K562 (cell line): ENCODE measurements at regions not wholly inside any gene's neighbourhood (a gene's known extent, or its start where the extent isn't known, plus 50 kb on each side); places are given as distances from the start of the nearest gene placed in this dataset.

ENCODE experiments used
- ATAC-seq: fragments of 200-7000 bp; cut with Tn5 transposase; 3 replicates; pipeline ENCODE4 v1.9.1; 2020; ENCODE audit warnings: moderate library complexity
- BruUV-seq: library from RNA; stranded (reverse); fragments of 400-500 nt; replicated peaks from 2 replicates; lab custom pipeline; 2021; lab: Mats Ljungman, UMichigan
- CTCF ChIA-PET: fragments of 300-600 bp; formaldehyde crosslinking; extraction: SDS; loops from one replicate; lab custom pipeline; 2021; ENCODE audit warnings: low intra/inter-chr PET ratio; lab: Yijun Ruan, JAX
- POLR2A ChIA-PET: fragments of 300-600, 350-650 bp; sonication (Branson Sonifier 250); formaldehyde crosslinking; extraction: SDS; loops from one replicate; lab custom pipeline; 2021; ENCODE audit warnings: antibody characterized with exemption, inconsistent platforms; lab: Yijun Ruan, JAX
- DNase-seq, 4 experiments: peaks; one replicate each; pipeline versions ENCODE4 v3.0.0 to v3.0.0-alpha.2; 2011 to 2018; ENCODE audit warnings: low spot score in 3 of 4, mixed read lengths in 3 of 4; ENCODE audit errors: extremely low read depth in 1 of 4
- FAIRE-seq: peaks from 2 replicates; lab custom pipeline; 2011; peaks lifted over from hg19 to GRCh38; lab: Jason Lieb, UNC
- H2AFZ ChIP-seq: 2 replicates; pipeline ENCODE4 v1.6.0; 2011; ENCODE audit warnings: low read depth, low read length, control low read depth, inconsistent platforms
- H3K27ac ChIP-seq: fragments of 200-600 bp; 3 replicates; pipeline ENCODE4 v1.8.0; 2011; ENCODE audit warnings: low read depth, mild to moderate bottlenecking, control low read depth, inconsistent platforms, low read length, moderate library complexity, mixed read lengths; ENCODE audit errors: extremely low read depth
- H3K27me3 ChIP-seq, 2 experiments: fragments of 300-600 bp in 1 of 2; 2 replicates in 1 of 2; 3 replicates in 1 of 2; pipeline versions ENCODE4 v1.6.0 to v1.8.0; 2011; ENCODE audit warnings: inconsistent platforms in 2 of 2, low read length in 2 of 2, mild to moderate bottlenecking in 1 of 2, mixed read lengths in 1 of 2, moderate library complexity in 1 of 2; ENCODE audit not compliant: control insufficient read depth in 2 of 2, insufficient read depth in 2 of 2
- H3K36me3 ChIP-seq: fragments of 300-600 bp; 3 replicates; pipeline ENCODE4 v1.8.0; 2011; ENCODE audit warnings: mild to moderate bottlenecking, low read length, inconsistent platforms; ENCODE audit not compliant: control insufficient read depth, insufficient read depth
- H3K4me1 ChIP-seq, 2 experiments: fragments of 200-600 bp in 1 of 2; replicated peaks in 1 of 2; 2 replicates in 1 of 2; 3 replicates in 1 of 2; pipeline versions ENCODE4 v1.5.1 to v1.8.0; 2011; ENCODE audit warnings: inconsistent platforms in 2 of 2, low read length in 2 of 2, mild to moderate bottlenecking in 1 of 2, mixed read lengths in 1 of 2, moderate library complexity in 1 of 2; ENCODE audit not compliant: control insufficient read depth in 2 of 2, insufficient read depth in 2 of 2
- H3K4me2 ChIP-seq: 2 replicates; pipeline ENCODE4 v1.6.1; 2011; ENCODE audit warnings: low read length, control low read depth, inconsistent platforms, mixed read lengths; ENCODE audit not compliant: insufficient read depth
- H3K4me3 ChIP-seq: fragments of 200-600 bp; sonication (generic), shearing (Covaris generic); 2 replicates; pipeline ENCODE4 v1.5.1; 2016; ENCODE audit warnings: control low read depth, inconsistent platforms
- H3K79me2 ChIP-seq: fragments of 200-600 bp; 3 replicates; pipeline ENCODE4 v1.8.0; 2011; ENCODE audit warnings: low read length, inconsistent platforms; ENCODE audit not compliant: control insufficient read depth, insufficient read depth
- H3K9ac ChIP-seq, 2 experiments: 2 replicates each; pipeline versions ENCODE4 v1.6.0 to v1.6.1; 2011; ENCODE audit warnings: low read depth in 2 of 2, low read length in 2 of 2, control low read depth in 1 of 2, inconsistent platforms in 1 of 2, mild to moderate bottlenecking in 1 of 2, mixed read lengths in 1 of 2; ENCODE audit not compliant: insufficient read depth in 1 of 2
- H3K9me1 ChIP-seq: one replicate; pipeline ENCODE4 v1.6.0; 2011; ENCODE audit warnings: inconsistent platforms, mild to moderate bottlenecking, low read length, moderate library complexity; ENCODE audit not compliant: control insufficient read depth, insufficient read depth
- H3K9me3 ChIP-seq: replicated peaks from 2 replicates; pipeline ENCODE4 v1.5.1; 2011; ENCODE audit warnings: low read depth, low read length, inconsistent platforms; ENCODE audit not compliant: control insufficient read depth, insufficient read depth
- H4K20me1 ChIP-seq: replicated peaks from 2 replicates; pipeline ENCODE4 v1.6.1; 2011; ENCODE audit warnings: low read length, inconsistent platforms, mixed read lengths; ENCODE audit not compliant: control insufficient read depth, insufficient read depth
- JUN ChIP-seq, 2 experiments: sonication (generic) in 1 of 2; formaldehyde crosslinking in 1 of 2; IDR thresholded peaks; 2 replicates each; pipeline versions ENCODE4 v1.6.1 to v1.8.0; 2012 to 2022; ENCODE audit warnings: borderline replicate concordance in 2 of 2, mild to moderate bottlenecking in 2 of 2, improper control_type of control experiment in 1 of 2, low read depth in 1 of 2, low read length in 1 of 2, missing genetic modification reagents in 1 of 2
- NCOA1 ChIP-seq: fragments of 450-650 bp; IDR thresholded peaks from 2 replicates; pipeline ENCODE4 v1.6.1; 2016; ENCODE audit warnings: low read depth
- ZC3H8 ChIP-seq: fragments of 450-650 bp; IDR thresholded peaks from 2 replicates; pipeline ENCODE4 v1.6.1; 2017
- ZNF134 ChIP-seq: fragments of 250-450 bp; sonication (Bioruptor Pico); conservative IDR thresholded peaks from 2 replicates; pipeline ENCODE4 v1.4.0; 2020
- ZNF445 ChIP-seq: fragments of 250-450 bp; sonication (Bioruptor Pico); IDR thresholded peaks from 2 replicates; pipeline ENCODE4 v1.4.0; 2020; ENCODE audit warnings: low read depth, mild to moderate bottlenecking, moderate library complexity
- WGBS: fragments of 100-300 bp; shearing (Covaris generic); methylation state at CpG from one replicate; pipeline ENCODE4 v1.1.6; 2016; ENCODE audit warnings: low coverage, mixed read lengths; ENCODE audit not compliant: insufficient coverage; ENCODE audit errors: missing lambda C conversion rate; 5-methylcytosine and 5-hydroxymethylcytosine counted together
- in situ Hi-C: fragments of 300-500 bp; cut with MboI; formaldehyde crosslinking; loops from 4 replicates; pipeline ENCODE4 v1.15.0; 2018; ENCODE audit warnings: inconsistent platforms, mixed read lengths
- intact Hi-C: fragments of 100-400 bp; cut with micrococcal nuclease; formaldehyde crosslinking; loops from 2 replicates; pipeline ENCODE4 v1.14.2; 2022
- TF ChIP-seq, protein P1 (sequence below): sonication (generic); formaldehyde crosslinking; IDR thresholded peaks from 2 replicates; pipeline ENCODE4 v1.8.1; 2023; ENCODE audit warnings: mild to moderate bottlenecking, missing genetic modification reagents

DNA sequence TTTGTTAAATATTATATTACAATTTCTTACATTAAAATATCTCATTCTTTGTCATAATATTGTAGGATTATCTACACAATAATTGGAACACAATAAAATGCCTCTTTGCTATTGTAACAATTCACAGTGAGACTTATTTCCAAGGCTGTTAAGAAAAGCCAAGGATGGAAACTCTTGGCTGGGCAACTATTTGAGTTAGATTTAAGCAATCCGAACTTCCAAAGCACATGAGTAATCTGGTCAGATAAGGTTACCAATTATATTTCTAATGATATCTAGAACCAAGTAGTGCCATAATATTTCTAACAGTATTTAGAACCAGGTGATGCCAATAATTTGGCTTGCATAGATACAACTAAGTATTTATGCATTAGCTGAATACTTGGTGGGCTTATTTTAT is 154.7 kb upstream of the KCNK2 start:
- Histone ChIP-seq H3K79me2 (no peaks in the 10 kb centered on the region), H3K36me3 (no peaks in the 10 kb centered on the region), H4K20me1 (no peaks in the 10 kb centered on the region), H3K9me1 (no peaks in the 10 kb centered on the region), H3K9ac (no peak overlapping the region), H2AFZ (no peak overlapping the region), H3K9me3 (no peaks in the 10 kb centered on the region), H3K4me1 (no peaks in the 10 kb centered on the region), H3K4me2 (no peak overlapping the region), H3K4me3 (no peak overlapping the region), H3K27ac (no peak overlapping the region), H3K27me3 (no peaks in the 10 kb centered on the region)
- in situ Hi-C loops, result no loop called here
- DNase-seq (no peak), FAIRE-seq (no peak), ATAC-seq (no peak)
- intact Hi-C loops, result no loop called here
- 9% methylated on average over 1 of the region's 1 CpG for WGBS
- no TSS peak for BruUV-seq
- no peak for TF ChIP-seq JUN (IDR thresholded peaks at IDR 0.05; ENCODE audit: borderline replicate concordance, low read depth, low read length)
- no peak for TF ChIP-seq JUN (CRISPR knock-in tag; IDR thresholded peaks at IDR 0.05; ENCODE audit: borderline replicate concordance)
- no peak for TF ChIP-seq ZNF445 (CRISPR knock-in tag)
- no peak for TF ChIP-seq ZC3H8
- TF ChIP-seq, protein P1, sequence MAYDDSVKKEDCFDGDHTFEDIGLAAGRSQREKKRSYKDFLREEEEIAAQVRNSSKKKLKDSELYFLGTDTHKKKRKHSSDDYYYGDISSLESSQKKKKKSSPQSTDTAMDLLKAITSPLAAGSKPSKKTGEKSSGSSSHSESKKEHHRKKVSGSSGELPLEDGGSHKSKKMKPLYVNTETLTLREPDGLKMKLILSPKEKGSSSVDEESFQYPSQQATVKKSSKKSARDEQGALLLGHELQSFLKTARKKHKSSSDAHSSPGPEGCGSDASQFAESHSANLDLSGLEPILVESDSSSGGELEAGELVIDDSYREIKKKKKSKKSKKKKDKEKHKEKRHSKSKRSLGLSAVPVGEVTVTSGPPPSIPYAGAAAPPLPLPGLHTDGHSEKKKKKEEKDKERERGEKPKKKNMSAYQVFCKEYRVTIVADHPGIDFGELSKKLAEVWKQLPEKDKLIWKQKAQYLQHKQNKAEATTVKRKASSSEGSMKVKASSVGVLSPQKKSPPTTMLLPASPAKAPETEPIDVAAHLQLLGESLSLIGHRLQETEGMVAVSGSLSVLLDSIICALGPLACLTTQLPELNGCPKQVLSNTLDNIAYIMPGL (CRISPR knock-in tag), result no peak
- TF ChIP-seq ZNF134, result no peak
- TF ChIP-seq NCOA1, result no peak
- CTCF ChIA-PET, result no interaction called here
- POLR2A ChIA-PET, result no interaction called here
